OCI-LY7 (cell line): ENCODE measurements at regions not wholly inside any gene's neighbourhood (a gene's known extent, or its start where the extent isn't known, plus 50 kb on each side); places are given as distances from the start of the nearest gene placed in this dataset.

Experiments
- EZH2phosphoT487 ChIP-seq: fragments of 200-600 bp; sonication (generic); IDR thresholded peaks from 2 replicates; pipeline ENCODE4 v1.6.1; 2018; ENCODE audit warnings: low read depth, borderline replicate concordance, mild to moderate bottlenecking, mixed run types, antibody characterized with exemption, low read length, moderate library complexity, mixed read lengths
- TF ChIP-seq, protein P1 (sequence below): fragments of 200-600 bp; sonication (generic); conservative IDR thresholded peaks from 2 replicates; pipeline ENCODE4 v1.5.1; 2014; ENCODE audit warnings: mild to moderate bottlenecking, antibody characterized with exemption, low read length, moderate library complexity, mixed read lengths

GRCh38 chr13:70408865-70409264 is 300.6 kb upstream of the KLHL1 start:
- TF ChIP-seq, protein P1, sequence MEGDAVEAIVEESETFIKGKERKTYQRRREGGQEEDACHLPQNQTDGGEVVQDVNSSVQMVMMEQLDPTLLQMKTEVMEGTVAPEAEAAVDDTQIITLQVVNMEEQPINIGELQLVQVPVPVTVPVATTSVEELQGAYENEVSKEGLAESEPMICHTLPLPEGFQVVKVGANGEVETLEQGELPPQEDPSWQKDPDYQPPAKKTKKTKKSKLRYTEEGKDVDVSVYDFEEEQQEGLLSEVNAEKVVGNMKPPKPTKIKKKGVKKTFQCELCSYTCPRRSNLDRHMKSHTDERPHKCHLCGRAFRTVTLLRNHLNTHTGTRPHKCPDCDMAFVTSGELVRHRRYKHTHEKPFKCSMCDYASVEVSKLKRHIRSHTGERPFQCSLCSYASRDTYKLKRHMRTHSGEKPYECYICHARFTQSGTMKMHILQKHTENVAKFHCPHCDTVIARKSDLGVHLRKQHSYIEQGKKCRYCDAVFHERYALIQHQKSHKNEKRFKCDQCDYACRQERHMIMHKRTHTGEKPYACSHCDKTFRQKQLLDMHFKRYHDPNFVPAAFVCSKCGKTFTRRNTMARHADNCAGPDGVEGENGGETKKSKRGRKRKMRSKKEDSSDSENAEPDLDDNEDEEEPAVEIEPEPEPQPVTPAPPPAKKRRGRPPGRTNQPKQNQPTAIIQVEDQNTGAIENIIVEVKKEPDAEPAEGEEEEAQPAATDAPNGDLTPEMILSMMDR: no peak
- TF ChIP-seq EZH2phosphoT487: no peak
